ENCODE measurements at regions not wholly inside any gene's neighbourhood (a gene's known extent, or its start where the extent isn't known, plus 50 kb on each side); places are given as distances from the start of the nearest gene placed in this dataset.

GRCh38 chr13:67763384-67763783 is 533.2 kb upstream of the PCDH9 start:
- TF ChIP-seq CTCF (IDR thresholded peaks at IDR 0.05; ENCODE audit: low read length), result no peak
- TF ChIP-seq EZH2 (optimal IDR thresholded peaks at IDR 0.05; ENCODE audit: low read depth, low read length), result no peak
